Fibroblast of pulmonary artery (primary cell): ENCODE measurements at regions not wholly inside any gene's neighbourhood (a gene's known extent, or its start where the extent isn't known, plus 50 kb on each side); places are given as distances from the start of the nearest gene placed in this dataset.
A peak's percentile ranks its signal among the peaks of the same experiment; 100 is the strongest.

Experiments used
- DNase-seq: peaks from one replicate; pipeline ENCODE4 v3.0.0-alpha.2; 2010; ENCODE audit warnings: low read depth
- H3K4me3 ChIP-seq: replicated peaks from 2 replicates; pipeline ENCODE4 v1.5.1; 2011; ENCODE audit warnings: low read depth, mild to moderate bottlenecking, control low read depth, low read length, moderate library complexity
- TF ChIP-seq, protein P1 (sequence below): IDR thresholded peaks from 2 replicates; pipeline ENCODE4 v1.5.1; 2011; ENCODE audit warnings: mild to moderate bottlenecking, control low read depth, low read length, inconsistent platforms; ENCODE audit errors: missing control alignments

DNA sequence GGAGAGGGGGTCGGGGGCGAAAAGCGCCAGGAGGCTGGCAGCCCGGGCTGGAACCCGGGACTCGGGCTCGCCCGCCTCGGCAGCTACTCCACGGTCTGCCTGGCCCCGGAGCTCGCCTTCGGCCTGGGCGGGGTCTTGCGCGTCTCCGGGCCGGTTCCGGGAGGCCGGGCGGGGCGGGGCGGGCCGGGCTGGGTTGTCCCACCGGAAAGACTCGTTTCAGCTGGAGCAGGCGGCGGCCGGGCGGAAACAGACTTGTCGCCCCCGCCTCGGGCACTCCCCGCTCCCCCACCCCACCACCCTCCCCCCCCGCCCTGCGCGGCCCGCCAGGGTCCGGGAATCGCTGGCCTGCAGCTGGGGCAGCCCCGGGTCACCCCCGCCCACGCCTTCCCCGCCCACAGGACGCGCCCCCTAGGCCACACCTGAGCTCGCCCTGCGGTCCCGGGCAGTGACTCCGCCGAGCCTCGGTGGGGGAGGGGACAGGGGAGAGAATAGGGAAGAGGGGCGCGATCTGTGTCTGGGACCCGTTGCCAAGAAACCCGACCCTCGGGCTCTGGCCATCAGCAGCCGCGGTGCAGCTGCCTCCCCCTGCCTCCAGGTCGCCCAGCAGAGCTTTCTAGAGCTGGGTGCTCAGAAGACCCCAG is 109.4 kb downstream of the KCTD15 start:
- TF ChIP-seq, protein P1, sequence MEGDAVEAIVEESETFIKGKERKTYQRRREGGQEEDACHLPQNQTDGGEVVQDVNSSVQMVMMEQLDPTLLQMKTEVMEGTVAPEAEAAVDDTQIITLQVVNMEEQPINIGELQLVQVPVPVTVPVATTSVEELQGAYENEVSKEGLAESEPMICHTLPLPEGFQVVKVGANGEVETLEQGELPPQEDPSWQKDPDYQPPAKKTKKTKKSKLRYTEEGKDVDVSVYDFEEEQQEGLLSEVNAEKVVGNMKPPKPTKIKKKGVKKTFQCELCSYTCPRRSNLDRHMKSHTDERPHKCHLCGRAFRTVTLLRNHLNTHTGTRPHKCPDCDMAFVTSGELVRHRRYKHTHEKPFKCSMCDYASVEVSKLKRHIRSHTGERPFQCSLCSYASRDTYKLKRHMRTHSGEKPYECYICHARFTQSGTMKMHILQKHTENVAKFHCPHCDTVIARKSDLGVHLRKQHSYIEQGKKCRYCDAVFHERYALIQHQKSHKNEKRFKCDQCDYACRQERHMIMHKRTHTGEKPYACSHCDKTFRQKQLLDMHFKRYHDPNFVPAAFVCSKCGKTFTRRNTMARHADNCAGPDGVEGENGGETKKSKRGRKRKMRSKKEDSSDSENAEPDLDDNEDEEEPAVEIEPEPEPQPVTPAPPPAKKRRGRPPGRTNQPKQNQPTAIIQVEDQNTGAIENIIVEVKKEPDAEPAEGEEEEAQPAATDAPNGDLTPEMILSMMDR, result no peak
- DNase-seq, result no peak
- H3K4me3 ChIP-seq, result peak overlapping the region; percentile 46

DNA sequence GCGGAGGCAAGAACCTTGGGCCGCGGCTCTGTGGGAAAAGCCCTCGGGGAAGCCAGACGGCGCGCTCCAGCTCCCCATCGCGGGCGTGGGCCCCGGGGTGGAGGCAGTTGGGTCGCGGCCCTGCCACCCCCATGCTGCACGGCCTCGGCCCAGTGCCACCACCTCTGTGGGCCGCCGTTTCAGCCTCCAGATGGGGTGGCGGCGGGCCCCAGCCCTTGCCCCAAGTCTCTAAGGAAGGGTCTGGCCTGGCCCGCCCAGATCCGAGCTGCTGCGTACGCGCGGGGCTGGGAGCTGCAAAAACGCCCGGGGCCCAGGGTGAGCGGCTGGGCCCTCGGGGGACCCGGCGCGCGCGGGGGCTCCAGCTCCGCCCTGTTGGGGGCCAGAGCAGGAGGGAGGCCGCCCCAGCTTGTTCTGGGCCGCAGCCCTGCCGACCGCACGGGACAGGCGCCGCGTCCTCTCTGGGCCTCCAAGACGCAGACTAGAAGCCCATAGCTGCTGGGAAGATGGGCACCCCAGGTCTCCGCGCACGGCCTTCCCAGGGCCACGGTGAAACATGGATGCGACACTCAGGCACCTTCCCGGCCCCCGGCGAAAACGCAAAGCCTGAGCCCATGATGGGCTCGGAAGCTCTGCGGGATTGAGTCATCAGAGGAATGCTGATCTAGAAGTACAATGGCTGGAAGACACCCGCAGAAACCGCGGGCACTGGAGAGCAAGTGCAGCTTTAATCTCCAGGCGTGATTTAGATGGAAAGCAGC is 110.1 kb downstream of the KCTD15 start:
- no peak overlapping the region for H3K4me3 ChIP-seq

DNA sequence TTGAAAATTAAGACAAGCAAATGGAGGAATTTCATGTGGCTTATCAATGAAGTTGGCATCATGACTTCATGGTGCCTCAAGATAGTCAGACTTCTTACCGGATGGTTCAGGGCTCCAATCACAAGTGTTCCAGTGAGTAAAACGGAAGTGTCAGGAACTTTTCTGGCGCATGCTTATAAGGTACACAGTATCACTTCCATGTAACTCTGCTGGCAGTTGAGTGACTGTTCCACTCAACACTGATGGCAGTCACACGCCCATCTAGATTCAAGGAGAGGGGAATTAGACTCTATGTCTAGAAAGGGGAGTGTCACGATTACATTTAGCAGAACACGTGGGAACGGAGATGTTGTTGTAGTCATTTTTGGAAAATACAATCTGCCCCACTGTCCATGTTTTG is 114.3 kb downstream of the KCTD15 start:
- TF ChIP-seq, protein P1, result no peak
- DNase-seq, result no peak
- no peak overlapping the region for H3K4me3 ChIP-seq

More for the DNA sequence above, 110.1 kb downstream of the KCTD15 start:
- TF ChIP-seq, protein P1, result no peak
- peak; percentile 46 for DNase-seq

DNA sequence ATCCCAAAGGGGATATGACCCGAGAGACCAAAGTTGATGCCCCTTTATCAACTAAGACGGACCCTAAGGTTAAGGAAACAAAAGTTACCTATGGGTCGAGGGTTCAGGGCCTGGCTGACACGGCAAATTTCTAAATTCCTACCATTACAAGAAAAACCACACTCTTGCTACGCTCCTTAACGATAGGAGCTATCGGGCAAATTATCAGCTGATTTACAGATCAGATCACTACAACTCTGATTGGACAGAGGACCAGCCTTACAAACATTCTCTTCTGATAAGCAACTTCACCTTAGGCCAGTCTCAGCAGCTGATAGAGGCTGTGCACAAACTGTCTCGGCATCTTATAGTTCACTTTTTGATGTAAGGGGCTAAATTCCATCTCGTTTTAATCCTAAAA is 117.9 kb downstream of the KCTD15 start:
- no peak for DNase-seq
- no peak overlapping the region for H3K4me3 ChIP-seq
- TF ChIP-seq, protein P1, result no peak

DNA sequence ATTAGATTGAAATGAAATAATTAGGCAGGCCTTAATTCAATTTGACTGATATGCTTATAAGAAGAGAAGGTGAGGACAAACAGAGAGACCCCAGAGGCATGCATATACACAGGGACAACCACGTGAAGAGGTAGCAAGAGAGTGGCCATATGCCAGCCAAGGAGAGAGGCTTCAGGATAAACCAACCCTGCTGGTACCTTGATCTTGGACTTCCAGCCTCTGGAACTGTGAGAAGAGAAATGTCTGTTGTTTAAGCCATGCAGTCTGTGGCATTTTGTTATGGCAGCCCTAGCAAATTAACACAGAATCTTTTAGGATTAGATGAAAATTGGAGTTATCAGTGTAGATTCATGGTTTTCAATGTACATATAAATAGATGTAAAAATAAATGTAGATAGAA is 120.1 kb downstream of the KCTD15 start:
- no peak for DNase-seq

DNA sequence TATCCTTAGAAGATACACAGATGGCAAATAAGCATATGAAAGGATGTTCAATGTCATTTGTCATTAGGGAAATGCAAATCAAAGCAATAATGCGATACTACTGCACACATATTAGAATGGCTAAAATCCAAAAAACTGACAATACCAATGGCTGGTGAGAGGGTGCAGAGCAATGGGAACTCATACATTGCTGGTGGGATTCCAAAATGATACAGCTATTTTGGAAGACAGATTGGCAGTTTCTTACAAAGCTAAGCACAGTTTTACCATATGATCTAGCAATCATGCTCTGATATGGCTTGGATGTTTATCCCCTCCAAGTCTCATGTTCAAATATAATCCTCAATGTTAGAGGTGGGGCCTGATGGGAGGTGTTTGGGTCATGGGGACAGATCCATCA is 122.6 kb downstream of the KCTD15 start:
- H3K4me3 ChIP-seq, result no peak overlapping the region
- no peak for DNase-seq
- TF ChIP-seq, protein P1, result no peak

More for the DNA sequence above, 120.1 kb downstream of the KCTD15 start:
- H3K4me3 ChIP-seq, result no peak overlapping the region
- TF ChIP-seq, protein P1, result no peak
